K562 (cell line): ENCODE measurements at regions not wholly inside any gene's neighbourhood (a gene's known extent, or its start where the extent isn't known, plus 50 kb on each side); places are given as distances from the start of the nearest gene placed in this dataset.
"Not testable (repeated sequence)": the region's sequence is repeated elsewhere in the genome, so short reads cannot be mapped to it uniquely, and the experiment has no call there.

Experiments used
- ATAC-seq: fragments of 200-7000 bp; cut with Tn5 transposase; 3 replicates; pipeline ENCODE4 v1.9.1; 2020; ENCODE audit warnings: moderate library complexity
- BruUV-seq: library from RNA; stranded (reverse); fragments of 400-500 nt; replicated peaks from 2 replicates; lab custom pipeline; 2021; lab: Mats Ljungman, UMichigan
- CTCF ChIA-PET: fragments of 300-600 bp; formaldehyde crosslinking; extraction: SDS; loops from one replicate; lab custom pipeline; 2021; ENCODE audit warnings: low intra/inter-chr PET ratio; lab: Yijun Ruan, JAX
- POLR2A ChIA-PET: fragments of 300-600, 350-650 bp; sonication (Branson Sonifier 250); formaldehyde crosslinking; extraction: SDS; loops from one replicate; lab custom pipeline; 2021; ENCODE audit warnings: antibody characterized with exemption, inconsistent platforms; lab: Yijun Ruan, JAX
- DNase-seq, 4 experiments: peaks; one replicate each; pipeline versions ENCODE4 v3.0.0 to v3.0.0-alpha.2; 2011 to 2018; ENCODE audit warnings: low spot score in 3 of 4, mixed read lengths in 3 of 4; ENCODE audit errors: extremely low read depth in 1 of 4
- FAIRE-seq: peaks from 2 replicates; lab custom pipeline; 2011; peaks lifted over from hg19 to GRCh38; lab: Jason Lieb, UNC
- H2AFZ ChIP-seq: 2 replicates; pipeline ENCODE4 v1.6.0; 2011; ENCODE audit warnings: low read depth, low read length, control low read depth, inconsistent platforms
- H3K27ac ChIP-seq: fragments of 200-600 bp; 3 replicates; pipeline ENCODE4 v1.8.0; 2011; ENCODE audit warnings: low read depth, mild to moderate bottlenecking, control low read depth, inconsistent platforms, low read length, moderate library complexity, mixed read lengths; ENCODE audit errors: extremely low read depth
- H3K27me3 ChIP-seq, 2 experiments: fragments of 300-600 bp in 1 of 2; 2 replicates in 1 of 2; 3 replicates in 1 of 2; pipeline versions ENCODE4 v1.6.0 to v1.8.0; 2011; ENCODE audit warnings: inconsistent platforms in 2 of 2, low read length in 2 of 2, mild to moderate bottlenecking in 1 of 2, mixed read lengths in 1 of 2, moderate library complexity in 1 of 2; ENCODE audit not compliant: control insufficient read depth in 2 of 2, insufficient read depth in 2 of 2
- H3K36me3 ChIP-seq: fragments of 300-600 bp; 3 replicates; pipeline ENCODE4 v1.8.0; 2011; ENCODE audit warnings: mild to moderate bottlenecking, low read length, inconsistent platforms; ENCODE audit not compliant: control insufficient read depth, insufficient read depth
- H3K4me1 ChIP-seq, 2 experiments: fragments of 200-600 bp in 1 of 2; replicated peaks in 1 of 2; 2 replicates in 1 of 2; 3 replicates in 1 of 2; pipeline versions ENCODE4 v1.5.1 to v1.8.0; 2011; ENCODE audit warnings: inconsistent platforms in 2 of 2, low read length in 2 of 2, mild to moderate bottlenecking in 1 of 2, mixed read lengths in 1 of 2, moderate library complexity in 1 of 2; ENCODE audit not compliant: control insufficient read depth in 2 of 2, insufficient read depth in 2 of 2
- H3K4me2 ChIP-seq: 2 replicates; pipeline ENCODE4 v1.6.1; 2011; ENCODE audit warnings: low read length, control low read depth, inconsistent platforms, mixed read lengths; ENCODE audit not compliant: insufficient read depth
- H3K4me3 ChIP-seq: fragments of 200-600 bp; sonication (generic), shearing (Covaris generic); 2 replicates; pipeline ENCODE4 v1.5.1; 2016; ENCODE audit warnings: control low read depth, inconsistent platforms
- H3K79me2 ChIP-seq: fragments of 200-600 bp; 3 replicates; pipeline ENCODE4 v1.8.0; 2011; ENCODE audit warnings: low read length, inconsistent platforms; ENCODE audit not compliant: control insufficient read depth, insufficient read depth
- H3K9ac ChIP-seq, 2 experiments: 2 replicates each; pipeline versions ENCODE4 v1.6.0 to v1.6.1; 2011; ENCODE audit warnings: low read depth in 2 of 2, low read length in 2 of 2, control low read depth in 1 of 2, inconsistent platforms in 1 of 2, mild to moderate bottlenecking in 1 of 2, mixed read lengths in 1 of 2; ENCODE audit not compliant: insufficient read depth in 1 of 2
- H3K9me1 ChIP-seq: one replicate; pipeline ENCODE4 v1.6.0; 2011; ENCODE audit warnings: inconsistent platforms, mild to moderate bottlenecking, low read length, moderate library complexity; ENCODE audit not compliant: control insufficient read depth, insufficient read depth
- H3K9me3 ChIP-seq: replicated peaks from 2 replicates; pipeline ENCODE4 v1.5.1; 2011; ENCODE audit warnings: low read depth, low read length, inconsistent platforms; ENCODE audit not compliant: control insufficient read depth, insufficient read depth
- H4K20me1 ChIP-seq: replicated peaks from 2 replicates; pipeline ENCODE4 v1.6.1; 2011; ENCODE audit warnings: low read length, inconsistent platforms, mixed read lengths; ENCODE audit not compliant: control insufficient read depth, insufficient read depth
- GABPA ChIP-seq: fragments of 200-800 bp; sonication (Bioruptor generic); conservative IDR thresholded peaks from 2 replicates; pipeline ENCODE4 v1.6.1; 2016; ENCODE audit warnings: low read depth, missing genetic modification characterization, missing compliant biosample characterization
- L3MBTL2 ChIP-seq: fragments of 450-650 bp; IDR thresholded peaks from 2 replicates; pipeline ENCODE4 v1.6.1; 2016; ENCODE audit warnings: mild to moderate bottlenecking, moderate library complexity
- ZFP36 ChIP-seq: fragments of 150-350 bp; IDR thresholded peaks from 2 replicates; pipeline ENCODE4 v1.6.1; 2018; ENCODE audit warnings: low read length, low read depth; ENCODE audit not compliant: partially characterized antibody
- ZNF766 ChIP-seq: fragments of 200-800 bp; sonication (Bioruptor generic); conservative IDR thresholded peaks from 2 replicates; pipeline ENCODE4 v1.6.1; 2016; ENCODE audit warnings: missing genetic modification characterization, missing compliant biosample characterization
- WGBS: fragments of 100-300 bp; shearing (Covaris generic); methylation state at CpG from one replicate; pipeline ENCODE4 v1.1.6; 2016; ENCODE audit warnings: low coverage, mixed read lengths; ENCODE audit not compliant: insufficient coverage; ENCODE audit errors: missing lambda C conversion rate; 5-methylcytosine and 5-hydroxymethylcytosine counted together
- in situ Hi-C: fragments of 300-500 bp; cut with MboI; formaldehyde crosslinking; loops from 4 replicates; pipeline ENCODE4 v1.15.0; 2018; ENCODE audit warnings: inconsistent platforms, mixed read lengths
- intact Hi-C: fragments of 100-400 bp; cut with micrococcal nuclease; formaldehyde crosslinking; loops from 2 replicates; pipeline ENCODE4 v1.14.2; 2022
- TF ChIP-seq, protein P1 (sequence below), 2 experiments: fragments of 200-800 bp in 1 of 2; sonication (Bioruptor generic) in 1 of 2; sonication (generic) in 1 of 2; formaldehyde crosslinking in 1 of 2; IDR thresholded peaks in 1 of 2; conservative IDR thresholded peaks in 1 of 2; 2 replicates each; pipeline versions ENCODE4 v1.5.0 to v1.6.1; 2016 to 2020; ENCODE audit warnings: missing compliant biosample characterization in 1 of 2, missing genetic modification characterization in 1 of 2, missing genetic modification reagents in 1 of 2
- TF ChIP-seq, protein P2 (sequence below): fragments of 200-800 bp; sonication (Bioruptor generic); IDR thresholded peaks from 2 replicates; pipeline ENCODE4 v1.6.1; 2017; ENCODE audit warnings: missing genetic modification characterization, missing compliant biosample characterization
- TF ChIP-seq, protein P3 (sequence below): fragments of 450-650 bp; IDR thresholded peaks from 2 replicates; pipeline ENCODE4 v1.6.1; 2016; ENCODE audit warnings: mild to moderate bottlenecking, moderate library complexity

DNA sequence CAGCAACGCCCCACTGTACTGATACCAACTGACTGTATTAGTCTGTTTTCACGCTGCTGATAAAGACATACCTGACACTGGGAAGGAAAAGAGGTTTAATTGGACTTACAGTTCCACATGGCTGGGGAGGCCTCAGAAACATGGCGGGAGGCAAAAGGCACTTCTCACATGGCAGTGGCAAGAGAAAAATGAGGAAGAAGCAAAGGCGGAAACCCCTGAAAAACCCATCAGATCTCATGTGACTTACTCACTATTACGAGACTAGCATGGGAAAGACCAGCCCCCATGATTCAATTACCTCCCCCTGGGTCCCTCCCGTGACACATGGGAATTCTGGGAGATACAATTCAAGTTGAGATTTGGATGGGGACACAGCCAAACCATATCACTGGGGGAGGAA is 110.0 kb upstream of the LNX1 start:
- H4K20me1 ChIP-seq, intact Hi-C loops, H3K4me1 ChIP-seq, H3K9me3 ChIP-seq, H2AFZ ChIP-seq, H3K79me2 ChIP-seq, BruUV-seq, ATAC-seq, H3K36me3 ChIP-seq, H3K27ac ChIP-seq, DNase-seq: not testable (repeated sequence)
- CTCF ChIA-PET, result interaction anchor here (0.6 kb wide), 1 partner anchor 229 kb away, joined by 3 read pairs; no protein-coding TSS in a partner anchor
- 7% methylated on average over 6 of the region's 6 CpGs for WGBS
- peak; percentile 88 for TF ChIP-seq ZNF766
- TF ChIP-seq, protein P1, sequence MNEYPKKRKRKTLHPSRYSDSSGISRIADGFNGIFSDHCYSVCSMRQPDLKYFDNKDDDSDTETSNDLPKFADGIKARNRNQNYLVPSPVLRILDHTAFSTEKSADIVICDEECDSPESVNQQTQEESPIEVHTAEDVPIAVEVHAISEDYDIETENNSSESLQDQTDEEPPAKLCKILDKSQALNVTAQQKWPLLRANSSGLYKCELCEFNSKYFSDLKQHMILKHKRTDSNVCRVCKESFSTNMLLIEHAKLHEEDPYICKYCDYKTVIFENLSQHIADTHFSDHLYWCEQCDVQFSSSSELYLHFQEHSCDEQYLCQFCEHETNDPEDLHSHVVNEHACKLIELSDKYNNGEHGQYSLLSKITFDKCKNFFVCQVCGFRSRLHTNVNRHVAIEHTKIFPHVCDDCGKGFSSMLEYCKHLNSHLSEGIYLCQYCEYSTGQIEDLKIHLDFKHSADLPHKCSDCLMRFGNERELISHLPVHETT (CRISPR knock-in tag; conservative IDR thresholded peaks at IDR 0.05 in 1 of 2, IDR thresholded peaks at IDR 0.05 in 1 of 2), result peak in 1 of 2 experiments; percentile 48; a peak in 1 of 4 replicates
- TF ChIP-seq, protein P2, sequence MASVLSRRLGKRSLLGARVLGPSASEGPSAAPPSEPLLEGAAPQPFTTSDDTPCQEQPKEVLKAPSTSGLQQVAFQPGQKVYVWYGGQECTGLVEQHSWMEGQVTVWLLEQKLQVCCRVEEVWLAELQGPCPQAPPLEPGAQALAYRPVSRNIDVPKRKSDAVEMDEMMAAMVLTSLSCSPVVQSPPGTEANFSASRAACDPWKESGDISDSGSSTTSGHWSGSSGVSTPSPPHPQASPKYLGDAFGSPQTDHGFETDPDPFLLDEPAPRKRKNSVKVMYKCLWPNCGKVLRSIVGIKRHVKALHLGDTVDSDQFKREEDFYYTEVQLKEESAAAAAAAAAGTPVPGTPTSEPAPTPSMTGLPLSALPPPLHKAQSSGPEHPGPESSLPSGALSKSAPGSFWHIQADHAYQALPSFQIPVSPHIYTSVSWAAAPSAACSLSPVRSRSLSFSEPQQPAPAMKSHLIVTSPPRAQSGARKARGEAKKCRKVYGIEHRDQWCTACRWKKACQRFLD (CRISPR knock-in tag), result peak; percentile 31; the same call in 1 of the 2 replicates
- peak; percentile 13; the same call in 1 of the 2 replicates for TF ChIP-seq L3MBTL2
- TF ChIP-seq ZFP36, result peak; percentile 36
- TF ChIP-seq, protein P3, sequence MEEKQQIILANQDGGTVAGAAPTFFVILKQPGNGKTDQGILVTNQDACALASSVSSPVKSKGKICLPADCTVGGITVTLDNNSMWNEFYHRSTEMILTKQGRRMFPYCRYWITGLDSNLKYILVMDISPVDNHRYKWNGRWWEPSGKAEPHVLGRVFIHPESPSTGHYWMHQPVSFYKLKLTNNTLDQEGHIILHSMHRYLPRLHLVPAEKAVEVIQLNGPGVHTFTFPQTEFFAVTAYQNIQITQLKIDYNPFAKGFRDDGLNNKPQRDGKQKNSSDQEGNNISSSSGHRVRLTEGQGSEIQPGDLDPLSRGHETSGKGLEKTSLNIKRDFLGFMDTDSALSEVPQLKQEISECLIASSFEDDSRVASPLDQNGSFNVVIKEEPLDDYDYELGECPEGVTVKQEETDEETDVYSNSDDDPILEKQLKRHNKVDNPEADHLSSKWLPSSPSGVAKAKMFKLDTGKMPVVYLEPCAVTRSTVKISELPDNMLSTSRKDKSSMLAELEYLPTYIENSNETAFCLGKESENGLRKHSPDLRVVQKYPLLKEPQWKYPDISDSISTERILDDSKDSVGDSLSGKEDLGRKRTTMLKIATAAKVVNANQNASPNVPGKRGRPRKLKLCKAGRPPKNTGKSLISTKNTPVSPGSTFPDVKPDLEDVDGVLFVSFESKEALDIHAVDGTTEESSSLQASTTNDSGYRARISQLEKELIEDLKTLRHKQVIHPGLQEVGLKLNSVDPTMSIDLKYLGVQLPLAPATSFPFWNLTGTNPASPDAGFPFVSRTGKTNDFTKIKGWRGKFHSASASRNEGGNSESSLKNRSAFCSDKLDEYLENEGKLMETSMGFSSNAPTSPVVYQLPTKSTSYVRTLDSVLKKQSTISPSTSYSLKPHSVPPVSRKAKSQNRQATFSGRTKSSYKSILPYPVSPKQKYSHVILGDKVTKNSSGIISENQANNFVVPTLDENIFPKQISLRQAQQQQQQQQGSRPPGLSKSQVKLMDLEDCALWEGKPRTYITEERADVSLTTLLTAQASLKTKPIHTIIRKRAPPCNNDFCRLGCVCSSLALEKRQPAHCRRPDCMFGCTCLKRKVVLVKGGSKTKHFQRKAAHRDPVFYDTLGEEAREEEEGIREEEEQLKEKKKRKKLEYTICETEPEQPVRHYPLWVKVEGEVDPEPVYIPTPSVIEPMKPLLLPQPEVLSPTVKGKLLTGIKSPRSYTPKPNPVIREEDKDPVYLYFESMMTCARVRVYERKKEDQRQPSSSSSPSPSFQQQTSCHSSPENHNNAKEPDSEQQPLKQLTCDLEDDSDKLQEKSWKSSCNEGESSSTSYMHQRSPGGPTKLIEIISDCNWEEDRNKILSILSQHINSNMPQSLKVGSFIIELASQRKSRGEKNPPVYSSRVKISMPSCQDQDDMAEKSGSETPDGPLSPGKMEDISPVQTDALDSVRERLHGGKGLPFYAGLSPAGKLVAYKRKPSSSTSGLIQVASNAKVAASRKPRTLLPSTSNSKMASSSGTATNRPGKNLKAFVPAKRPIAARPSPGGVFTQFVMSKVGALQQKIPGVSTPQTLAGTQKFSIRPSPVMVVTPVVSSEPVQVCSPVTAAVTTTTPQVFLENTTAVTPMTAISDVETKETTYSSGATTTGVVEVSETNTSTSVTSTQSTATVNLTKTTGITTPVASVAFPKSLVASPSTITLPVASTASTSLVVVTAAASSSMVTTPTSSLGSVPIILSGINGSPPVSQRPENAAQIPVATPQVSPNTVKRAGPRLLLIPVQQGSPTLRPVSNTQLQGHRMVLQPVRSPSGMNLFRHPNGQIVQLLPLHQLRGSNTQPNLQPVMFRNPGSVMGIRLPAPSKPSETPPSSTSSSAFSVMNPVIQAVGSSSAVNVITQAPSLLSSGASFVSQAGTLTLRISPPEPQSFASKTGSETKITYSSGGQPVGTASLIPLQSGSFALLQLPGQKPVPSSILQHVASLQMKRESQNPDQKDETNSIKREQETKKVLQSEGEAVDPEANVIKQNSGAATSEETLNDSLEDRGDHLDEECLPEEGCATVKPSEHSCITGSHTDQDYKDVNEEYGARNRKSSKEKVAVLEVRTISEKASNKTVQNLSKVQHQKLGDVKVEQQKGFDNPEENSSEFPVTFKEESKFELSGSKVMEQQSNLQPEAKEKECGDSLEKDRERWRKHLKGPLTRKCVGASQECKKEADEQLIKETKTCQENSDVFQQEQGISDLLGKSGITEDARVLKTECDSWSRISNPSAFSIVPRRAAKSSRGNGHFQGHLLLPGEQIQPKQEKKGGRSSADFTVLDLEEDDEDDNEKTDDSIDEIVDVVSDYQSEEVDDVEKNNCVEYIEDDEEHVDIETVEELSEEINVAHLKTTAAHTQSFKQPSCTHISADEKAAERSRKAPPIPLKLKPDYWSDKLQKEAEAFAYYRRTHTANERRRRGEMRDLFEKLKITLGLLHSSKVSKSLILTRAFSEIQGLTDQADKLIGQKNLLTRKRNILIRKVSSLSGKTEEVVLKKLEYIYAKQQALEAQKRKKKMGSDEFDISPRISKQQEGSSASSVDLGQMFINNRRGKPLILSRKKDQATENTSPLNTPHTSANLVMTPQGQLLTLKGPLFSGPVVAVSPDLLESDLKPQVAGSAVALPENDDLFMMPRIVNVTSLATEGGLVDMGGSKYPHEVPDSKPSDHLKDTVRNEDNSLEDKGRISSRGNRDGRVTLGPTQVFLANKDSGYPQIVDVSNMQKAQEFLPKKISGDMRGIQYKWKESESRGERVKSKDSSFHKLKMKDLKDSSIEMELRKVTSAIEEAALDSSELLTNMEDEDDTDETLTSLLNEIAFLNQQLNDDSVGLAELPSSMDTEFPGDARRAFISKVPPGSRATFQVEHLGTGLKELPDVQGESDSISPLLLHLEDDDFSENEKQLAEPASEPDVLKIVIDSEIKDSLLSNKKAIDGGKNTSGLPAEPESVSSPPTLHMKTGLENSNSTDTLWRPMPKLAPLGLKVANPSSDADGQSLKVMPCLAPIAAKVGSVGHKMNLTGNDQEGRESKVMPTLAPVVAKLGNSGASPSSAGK, result peak; percentile 20; the same call in 1 of the 2 replicates
- TF ChIP-seq GABPA, result 0 out of 2 replicates have a peak, but pooled peaks have one; percentile 8
- TF ChIP-seq, all 486 proteins: peak for 7; not testable (repeated sequence) for 479
- H3K9ac ChIP-seq, H3K4me3 ChIP-seq, in situ Hi-C loops, H3K9me1 ChIP-seq, H3K4me2 ChIP-seq, POLR2A ChIA-PET, FAIRE-seq: not testable (repeated sequence)
- H3K27me3 ChIP-seq, result peaks cover 0 to 12% of the 10 kb centered on the region in 2 experiments; a peak in 2 of 5 replicates
